ENCODE measurements at regions not wholly inside any gene's neighbourhood (a gene's known extent, or its start where the extent isn't known, plus 50 kb on each side); places are given as distances from the start of the nearest gene placed in this dataset.
"Not testable (repeated sequence)": the region's sequence is repeated elsewhere in the genome, so short reads cannot be mapped to it uniquely, and the experiment has no call there.

DNA sequence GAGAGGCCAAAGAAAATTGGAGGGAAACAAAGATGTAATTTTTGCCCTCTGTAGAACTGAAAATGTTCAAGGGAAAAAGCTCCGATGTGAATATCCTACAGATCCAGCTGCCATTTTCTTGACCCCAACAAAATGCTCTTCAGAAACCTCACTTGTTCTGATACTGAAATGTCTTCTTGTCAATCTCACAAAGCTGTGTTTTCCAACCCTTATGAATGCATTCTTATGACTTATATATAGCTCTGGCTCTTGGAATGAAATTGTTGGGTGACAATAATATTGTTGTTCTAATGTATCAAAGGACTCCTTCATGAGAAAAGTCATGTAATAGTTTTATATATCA is 157.1 kb upstream of the TGFBR2 start:
- DNase-seq, result no peak

DNA sequence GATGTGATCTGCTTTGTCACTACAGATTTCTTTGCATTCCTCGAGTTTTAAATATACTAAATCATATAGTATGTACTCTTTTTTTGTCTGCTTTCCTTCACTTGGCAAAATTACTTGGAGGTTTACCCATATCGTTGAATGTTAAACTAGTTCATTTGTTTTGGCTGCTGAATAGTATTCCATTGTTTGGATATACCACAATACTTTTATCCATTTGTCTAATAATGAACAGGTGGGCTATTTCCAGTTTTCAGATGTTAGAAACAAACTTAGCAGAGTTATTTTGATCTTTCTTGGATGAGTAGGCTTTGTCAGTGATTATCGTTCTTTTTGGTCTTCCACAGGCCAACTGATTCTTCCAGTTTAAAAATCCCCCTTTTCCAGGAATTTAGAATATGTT is 154.0 kb upstream of the TGFBR2 start:
- no peak for DNase-seq

DNA sequence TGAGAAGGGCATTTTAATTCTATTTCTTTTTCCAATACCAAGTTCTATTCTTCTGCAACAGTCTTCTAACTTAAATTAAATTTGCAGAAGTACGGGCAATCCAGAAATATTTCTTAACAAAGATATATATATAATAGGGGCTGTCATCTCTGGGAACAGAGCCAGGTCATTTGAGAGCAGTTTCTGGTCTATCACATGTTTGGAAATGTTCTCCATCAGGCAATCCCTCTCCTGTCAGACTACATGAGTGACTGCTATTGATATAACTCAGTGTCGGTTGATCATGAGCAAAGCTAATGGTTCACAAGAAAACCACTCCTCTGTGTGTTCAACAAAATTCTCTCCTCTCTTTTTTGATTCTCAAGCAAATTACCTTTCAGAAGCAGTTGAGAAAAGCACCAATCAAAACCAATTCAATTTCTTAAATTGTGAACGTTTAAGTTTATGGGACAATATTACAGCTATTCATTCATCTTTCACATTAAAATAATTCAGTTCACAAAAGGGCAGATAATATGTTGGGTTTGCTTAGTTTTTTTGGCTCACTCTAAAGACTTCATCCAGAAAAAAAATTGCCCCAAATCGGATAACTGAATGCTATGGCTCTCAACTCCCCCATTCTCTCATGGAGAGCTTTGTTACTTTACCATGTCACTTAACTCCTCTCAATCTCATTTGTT is 152.9 kb upstream of the TGFBR2 start:
- no peak for DNase-seq

DNA sequence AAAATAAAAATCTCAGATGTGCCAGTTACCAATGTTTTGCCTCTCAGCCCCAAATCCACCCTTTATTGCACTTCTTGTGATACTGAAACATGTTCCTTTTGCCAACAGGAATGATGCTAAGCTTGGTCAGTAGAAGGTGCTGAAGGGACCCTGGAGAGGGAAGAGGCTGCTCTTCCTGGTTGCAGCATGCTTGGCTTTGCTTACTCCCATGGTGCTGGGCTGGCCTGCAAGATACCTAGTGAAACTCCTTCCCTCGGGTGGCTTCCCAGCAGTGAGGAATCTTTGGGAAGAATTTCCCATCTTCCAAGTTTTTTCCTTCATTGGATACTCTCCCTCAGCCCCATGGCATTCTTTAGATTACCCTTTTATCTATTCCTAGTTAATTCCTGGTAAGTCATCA is 151.8 kb upstream of the TGFBR2 start:
- no peak for DNase-seq

DNA sequence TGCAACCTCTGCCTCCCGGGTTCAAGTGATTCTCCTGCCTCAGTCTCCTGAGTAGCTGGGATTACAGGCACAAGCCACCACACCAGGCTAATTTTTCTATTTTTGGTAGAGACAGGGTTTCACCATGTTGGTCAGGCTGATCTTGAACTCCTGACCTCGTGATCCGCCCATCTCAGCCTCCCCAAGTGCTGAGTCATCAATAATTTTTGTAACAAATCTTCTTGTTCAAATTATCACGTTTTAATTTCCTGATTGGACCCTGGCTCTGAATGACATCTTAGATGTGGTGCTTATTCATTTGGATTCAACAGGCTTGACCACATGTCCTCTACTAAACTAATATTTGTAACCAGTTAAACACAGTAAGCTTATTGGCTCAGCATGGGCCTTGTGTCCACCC is 151.3 kb upstream of the TGFBR2 start:
- DNase-seq, result not testable (repeated sequence)

DNA sequence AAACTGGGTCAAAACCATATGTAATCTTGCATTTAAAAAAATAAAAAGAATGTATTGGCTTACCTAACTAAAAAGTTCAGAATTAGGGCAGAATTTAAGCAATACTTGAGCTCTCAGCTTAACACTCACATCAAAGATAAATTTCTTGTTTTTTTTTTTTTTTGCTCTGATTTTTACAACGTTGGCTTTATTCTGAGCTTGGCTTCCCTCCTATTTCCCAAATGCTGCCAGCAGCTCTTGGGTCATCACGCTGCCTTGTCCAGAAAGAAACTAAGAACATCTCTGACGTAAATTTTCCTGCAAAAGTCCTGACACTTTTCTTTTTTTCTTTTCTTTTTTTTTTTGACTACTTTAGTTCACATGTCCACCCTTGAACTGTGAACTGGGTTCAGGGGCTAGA is 150.6 kb upstream of the TGFBR2 start:
- no peak for DNase-seq

DNA sequence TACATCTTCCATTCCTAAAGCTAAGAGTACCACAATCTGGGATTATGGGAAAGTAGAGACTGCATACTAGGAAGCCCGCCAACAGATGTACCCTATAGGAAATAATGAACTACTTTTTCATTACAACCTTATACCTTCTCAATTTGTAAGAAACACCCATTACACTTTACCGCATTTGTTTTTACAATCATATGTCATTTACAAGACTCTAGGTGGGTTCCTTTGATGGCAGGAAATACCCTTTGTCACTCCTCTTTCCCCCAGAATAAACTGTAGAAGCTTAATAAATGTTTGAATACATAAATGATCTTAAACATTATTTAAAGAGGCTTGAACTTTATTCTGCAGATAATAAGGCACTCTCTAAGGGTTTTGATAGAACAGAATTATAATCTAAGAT is 150.1 kb upstream of the TGFBR2 start:
- no peak for DNase-seq

DNA sequence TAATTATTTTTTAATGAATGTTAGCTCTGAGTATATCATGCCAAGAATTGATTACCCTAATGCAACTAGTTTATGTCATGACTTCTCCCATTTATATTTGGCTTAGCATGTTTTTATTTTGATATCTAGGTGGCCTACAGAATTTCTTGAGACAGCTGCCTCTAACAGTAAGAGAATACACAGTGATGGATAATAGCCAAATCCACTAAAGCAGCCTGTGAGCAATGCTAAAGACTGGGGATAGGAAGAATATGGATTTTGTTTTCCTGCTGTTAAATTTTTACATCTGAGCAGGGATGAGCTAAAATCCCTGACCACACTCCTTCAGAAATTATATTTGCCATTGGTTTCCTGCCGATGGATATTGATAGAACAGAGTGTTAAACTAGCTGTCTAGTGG is 149.3 kb upstream of the TGFBR2 start:
- DNase-seq, result no peak

DNA sequence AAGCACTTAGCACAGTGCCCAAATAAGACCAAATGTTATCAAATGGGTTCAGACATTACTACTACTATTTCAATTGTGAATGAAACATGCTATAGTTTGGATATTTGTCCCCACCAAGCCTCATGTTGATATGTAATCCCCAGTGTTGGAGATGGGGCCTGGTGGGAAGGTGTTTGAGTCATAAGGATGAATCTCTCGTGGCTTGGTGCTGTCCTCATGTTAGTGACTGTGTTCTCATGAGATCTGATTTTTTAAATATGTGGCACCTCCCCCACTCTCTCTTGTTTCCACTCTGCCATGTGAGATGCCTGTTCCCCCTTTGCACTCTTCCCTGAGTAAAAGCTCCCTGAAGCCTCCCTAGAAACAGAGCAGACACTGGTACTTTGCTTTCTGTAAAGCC is 148.7 kb upstream of the TGFBR2 start:
- no peak for DNase-seq

DNA sequence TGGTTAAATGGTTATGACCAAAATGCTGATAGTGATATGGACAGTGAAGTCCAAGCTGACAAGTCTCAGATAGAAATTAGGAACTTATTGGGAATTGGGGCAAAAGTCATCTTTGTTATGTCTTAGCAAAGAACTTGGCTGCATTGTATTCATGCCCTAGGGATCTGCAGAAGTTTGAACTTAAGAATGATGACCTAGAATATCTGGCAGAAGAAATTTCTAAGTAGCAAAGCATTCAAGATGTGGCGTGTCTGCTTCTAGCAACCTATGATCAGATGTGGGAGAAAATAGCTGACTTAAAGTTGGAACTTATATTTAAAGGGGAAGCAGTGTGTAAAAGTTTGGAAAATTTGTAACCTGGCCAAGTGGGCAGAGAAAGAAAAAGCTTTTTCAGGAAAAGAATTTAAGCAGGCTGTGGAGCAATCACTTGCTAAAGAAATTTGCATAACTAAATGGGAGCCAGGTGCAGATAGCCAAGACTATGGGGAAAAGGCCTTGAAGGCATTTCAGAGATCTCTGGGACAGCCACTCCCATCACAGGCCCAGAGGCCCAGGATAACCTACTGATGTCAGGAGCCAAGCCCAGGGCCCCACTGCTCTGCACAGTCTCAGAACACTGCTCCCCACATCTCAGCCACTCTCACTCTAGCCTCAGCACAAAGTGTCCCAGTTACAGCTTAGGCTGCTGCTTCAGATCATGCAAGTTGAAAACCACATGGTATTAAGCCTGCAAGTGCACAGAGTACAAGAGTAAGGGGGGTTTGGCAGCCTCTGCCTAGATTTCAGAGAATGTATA is 147.8 kb upstream of the TGFBR2 start:
- no peak for DNase-seq

DNA sequence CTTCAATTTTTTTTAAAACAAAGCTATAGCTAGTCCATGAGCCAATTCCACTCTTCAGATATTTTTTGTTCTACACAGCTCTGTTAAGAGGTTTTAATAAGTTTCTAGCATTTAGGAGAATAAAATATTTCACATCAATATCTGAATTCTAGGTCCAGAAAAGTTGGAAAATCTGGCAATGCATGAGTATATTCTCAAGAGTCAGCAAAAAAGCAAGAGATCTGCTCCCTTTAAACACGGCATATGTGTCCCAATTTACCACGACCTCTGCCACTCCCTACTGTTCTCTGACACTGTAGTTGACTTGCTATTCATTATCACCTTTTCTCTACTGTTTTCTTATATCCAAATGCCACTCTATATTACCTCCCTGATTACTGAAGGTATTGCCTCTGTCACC is 145.1 kb upstream of the TGFBR2 start:
- no peak for DNase-seq

DNA sequence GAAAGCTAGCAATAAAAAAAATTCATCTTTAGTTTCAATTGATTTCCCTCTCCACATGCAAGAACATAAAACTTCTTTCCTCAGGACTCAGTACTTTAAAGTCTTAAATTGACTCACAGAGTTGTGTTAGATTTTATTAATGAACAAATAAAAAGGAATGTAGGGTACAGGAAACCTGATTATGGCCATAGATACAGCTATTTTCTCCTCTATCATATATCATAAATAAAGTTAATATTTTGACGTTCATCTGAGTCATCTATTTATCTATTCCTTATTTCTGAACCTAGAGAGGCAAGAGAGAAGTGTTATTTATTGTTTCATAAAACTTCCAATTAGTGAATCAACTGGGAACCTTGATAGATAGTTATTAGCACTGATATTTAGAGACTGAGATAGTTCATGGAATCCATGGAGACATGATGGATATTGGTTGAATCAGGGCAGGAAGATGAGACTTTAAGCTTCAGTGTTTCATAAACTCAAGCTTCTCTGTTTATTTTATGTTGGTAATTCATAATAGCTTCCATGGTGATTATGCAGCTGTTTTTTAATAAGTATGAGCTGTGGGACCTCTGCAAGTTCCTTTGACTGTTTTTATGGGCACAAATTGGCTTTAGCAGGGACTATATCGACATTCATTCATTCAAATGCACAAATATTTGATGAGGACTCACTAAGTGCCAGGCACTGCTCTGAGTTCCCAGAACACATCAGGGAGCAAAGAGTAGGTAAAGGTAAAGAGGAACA is 143.5 kb upstream of the TGFBR2 start:
- no peak for DNase-seq

DNA sequence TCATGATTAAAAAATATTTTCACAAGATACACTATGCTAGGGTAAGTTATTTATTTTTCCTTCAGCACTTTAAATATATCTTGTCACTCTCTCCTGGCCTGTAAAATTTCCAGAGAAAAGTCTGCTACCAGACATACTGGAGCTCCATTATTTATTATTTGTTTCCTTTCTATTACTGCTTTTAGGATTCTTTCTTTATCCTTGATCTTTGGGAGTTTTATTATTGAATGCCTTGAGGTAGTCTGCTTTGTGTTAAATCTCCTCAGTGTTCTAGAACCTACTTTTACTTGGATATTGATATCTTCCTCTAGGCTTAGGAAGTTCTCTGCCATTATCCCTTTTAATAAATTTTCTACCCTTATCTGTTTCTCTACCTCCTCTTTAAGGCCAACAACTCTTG is 142.0 kb upstream of the TGFBR2 start:
- no peak for DNase-seq

DNA sequence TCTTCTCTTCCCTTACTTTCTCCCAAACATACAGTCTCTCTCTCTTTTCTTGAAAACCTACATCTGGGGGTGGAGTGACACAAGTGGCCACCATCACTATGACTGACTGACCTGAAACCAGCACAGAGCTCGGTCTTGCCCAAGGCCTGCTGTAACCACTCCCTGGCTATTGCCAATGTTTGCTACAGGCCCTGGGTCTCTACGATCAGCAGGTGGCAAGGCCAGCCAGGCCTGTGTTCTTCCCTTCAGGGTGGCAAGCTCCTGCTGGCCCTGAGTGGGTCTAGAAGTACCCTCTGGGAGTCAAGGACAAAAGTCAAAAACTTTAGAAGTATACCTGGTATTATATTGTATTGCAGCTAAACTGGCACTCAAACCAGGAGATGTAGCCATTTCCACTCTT is 140.9 kb upstream of the TGFBR2 start:
- DNase-seq, result no peak

DNA sequence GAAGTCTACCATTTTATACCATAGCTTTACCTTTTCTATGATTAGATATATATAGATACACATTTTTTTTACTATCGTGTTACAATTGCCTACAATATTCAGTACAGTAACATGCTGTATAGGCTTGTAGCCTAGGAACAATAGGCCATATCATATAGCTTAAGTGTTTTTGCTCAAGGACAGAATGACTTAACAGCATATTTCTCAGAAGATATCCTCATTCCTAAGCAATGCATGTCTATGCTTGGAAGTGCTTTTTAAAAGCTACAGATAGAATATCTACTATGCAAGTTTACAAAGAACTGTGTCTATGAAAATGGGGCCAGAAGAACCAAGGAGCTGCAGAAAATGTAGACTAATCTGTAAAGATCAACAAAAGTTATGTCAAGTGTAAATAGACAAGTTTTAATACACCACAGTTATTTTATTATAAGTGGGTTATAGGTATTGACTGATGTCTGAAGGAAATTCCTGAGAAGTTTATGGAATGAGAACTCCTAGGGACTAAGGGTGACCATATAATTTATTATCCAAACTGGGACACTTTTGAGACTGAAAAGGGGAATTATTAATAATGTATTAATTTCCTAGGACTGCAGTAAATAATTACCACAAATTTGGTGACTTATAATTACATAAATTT is 138.7 kb upstream of the TGFBR2 start:
- no peak for DNase-seq

DNA sequence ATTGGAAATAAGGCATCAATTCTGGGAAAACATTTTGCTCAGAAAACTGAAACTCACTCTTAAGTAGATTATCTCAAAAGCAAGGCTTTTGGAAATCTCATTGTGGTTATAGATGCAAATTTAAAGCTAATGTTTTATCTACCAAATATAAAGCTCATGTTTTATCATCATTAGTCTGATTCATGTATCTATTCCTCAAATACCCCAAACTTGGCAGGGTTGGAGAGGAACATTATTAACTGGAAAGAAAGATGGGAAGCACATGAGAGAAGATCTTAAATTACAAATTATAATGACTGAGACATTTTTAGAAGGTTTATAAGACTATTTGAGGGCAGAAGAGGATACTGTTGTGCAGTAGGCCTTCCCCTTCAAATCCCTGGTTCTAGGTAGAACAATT is 137.3 kb upstream of the TGFBR2 start:
- DNase-seq, result no peak

DNA sequence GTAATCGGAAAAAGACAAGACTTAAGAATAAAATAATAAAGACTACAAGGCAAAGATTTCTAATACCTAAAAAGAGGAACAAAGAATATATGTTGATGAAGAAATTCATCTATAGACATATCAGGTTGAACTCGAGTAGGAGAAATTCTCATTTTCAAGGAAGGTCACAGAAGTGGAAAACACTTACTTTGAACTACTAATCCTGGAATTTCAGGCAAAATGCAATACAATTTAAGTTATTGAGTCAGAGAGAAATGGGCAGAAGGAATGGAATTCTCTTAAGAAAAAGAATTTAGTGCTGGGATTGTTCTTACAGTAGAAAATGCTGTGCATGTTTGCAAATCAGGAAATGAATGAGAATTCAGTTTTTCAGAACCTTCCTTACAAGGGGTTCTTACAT is 135.9 kb upstream of the TGFBR2 start:
- DNase-seq, result no peak

DNA sequence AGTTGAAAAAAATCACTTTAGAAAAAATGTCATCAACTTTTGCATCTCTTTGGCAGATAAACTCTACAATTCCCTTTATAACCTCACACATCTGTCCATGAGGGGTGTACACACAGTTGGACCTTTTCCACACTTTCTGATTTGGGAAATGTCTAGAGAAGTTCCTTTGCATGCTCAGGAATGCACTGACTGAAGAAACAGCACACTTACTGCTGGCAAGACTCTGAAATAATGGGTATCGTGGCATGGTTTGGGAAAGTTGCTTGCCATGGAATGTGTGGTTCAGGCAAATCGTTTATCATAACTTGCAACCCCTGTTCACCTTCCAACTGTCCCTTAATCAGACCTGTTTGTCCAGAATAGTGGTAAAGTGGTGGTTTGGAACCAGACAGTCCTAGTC is 135.3 kb upstream of the TGFBR2 start:
- peak; percentile 44 for DNase-seq

DNA sequence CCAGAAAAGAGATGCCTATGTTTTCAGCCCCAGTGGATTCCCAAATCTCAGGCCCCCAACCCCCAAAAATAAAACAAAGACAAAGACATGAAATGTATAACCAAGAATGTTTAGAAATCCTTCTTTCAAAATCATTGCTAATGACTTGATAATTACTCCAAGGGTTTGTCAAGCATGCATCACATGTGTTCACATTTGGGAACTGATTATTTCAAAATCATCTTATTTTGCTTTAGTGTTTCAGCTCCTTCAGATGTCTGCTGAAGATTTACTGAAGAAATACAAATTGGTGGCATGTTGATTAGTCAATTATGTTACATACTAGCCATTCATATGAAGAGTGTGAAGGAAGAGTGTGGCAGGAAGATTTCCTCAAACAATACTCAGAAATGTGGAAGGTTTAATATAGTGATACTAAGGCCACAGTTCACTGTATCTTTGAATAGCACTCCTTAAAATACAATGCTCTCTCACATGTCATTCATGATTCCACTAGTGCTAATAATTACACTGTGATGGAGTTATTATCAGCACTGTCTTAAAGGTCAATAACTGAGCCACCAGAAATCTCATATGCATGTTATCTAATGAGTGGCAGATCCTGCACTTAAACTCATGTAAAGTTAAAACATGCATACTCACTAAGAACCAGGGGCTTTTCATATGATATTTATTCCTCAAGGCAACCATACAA is 134.5 kb upstream of the TGFBR2 start:
- DNase-seq, result no peak

DNA sequence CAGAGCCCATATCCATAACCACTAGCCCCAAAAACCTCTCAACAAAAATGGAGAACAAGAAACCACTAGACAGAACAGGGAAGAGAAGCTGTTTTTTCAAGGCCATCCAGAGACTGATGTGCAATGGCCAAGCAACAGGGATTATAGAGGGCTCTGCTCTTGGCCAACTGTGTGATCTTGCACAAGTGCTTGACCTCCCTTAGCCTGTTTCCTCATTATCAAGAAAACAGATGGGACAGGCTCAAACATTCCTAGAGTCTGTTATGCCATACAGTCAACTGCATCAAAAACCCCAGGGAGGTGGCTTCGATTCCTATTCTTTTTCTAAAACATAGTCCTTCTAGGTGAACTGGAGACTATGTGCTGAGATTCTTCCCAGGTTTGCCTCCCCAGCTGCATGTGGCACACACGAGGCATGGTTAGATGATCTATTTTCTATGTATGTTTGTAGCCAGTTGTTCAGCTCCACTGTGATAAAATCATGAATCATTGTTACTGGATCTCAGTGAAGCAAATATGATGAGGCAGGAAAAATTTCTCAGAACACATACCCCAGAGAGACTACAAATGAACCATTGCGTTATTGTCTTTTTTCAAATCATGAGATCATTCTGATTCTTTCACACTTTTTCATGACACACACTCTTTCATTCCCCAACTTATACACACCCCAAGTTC is 132.9 kb upstream of the TGFBR2 start:
- peak; percentile 4 for DNase-seq

DNA sequence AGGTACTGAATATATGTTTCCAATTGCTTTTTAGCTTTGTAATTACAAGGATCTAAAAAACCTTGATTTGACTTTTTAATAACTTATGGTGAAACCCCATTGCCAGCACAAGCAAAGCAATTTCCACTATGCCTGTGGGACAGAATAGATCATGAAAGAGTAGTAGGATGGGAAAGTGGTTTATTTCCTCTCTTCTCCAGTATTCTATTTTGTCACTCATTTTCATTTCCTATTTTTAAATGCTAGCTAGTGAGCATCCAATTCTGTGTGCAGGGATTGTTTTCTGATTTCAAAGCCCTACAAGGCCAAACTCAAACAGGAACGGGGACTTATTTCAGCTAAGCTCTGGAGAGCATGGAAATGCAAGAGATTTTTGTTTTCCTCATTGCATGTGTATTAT is 132.0 kb upstream of the TGFBR2 start:
- no peak for DNase-seq

DNA sequence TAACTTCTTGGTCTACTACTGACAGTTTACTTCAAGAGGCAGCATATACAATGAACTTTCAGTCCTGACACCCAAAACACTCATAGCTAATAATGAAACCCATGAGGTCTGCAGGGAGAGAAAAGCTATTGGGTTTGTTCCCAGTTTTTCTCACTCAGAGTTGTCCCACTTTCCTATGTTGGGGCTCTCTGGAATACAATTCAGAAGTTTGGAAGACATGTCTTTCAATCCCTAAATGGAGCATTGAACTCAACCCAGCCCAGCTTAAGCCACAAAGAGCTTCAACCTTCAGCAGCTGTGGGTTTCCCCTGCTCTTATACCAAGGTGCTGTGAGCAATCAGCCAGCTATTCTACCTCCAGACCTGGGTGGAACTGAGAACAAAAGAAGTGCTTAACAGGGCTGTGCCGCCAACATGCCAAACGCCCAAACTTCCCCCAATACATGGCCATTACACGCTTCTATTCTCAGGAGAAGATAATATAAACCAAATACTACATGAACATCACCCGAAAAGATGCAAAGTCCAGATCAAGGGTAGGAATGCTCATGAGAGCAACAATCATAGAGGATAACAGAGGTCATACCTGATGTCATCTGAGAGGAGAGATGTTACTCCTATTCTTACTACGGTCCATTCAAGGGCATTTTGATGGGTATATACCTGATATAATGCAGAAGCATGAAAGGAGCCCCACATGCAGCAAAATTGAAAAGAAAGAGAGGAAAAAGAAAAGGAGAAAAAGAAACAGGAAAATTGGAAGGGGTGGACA is 131.2 kb upstream of the TGFBR2 start:
- DNase-seq, result no peak

Data from NCI-H226 (cell line).